Nephron progenitor cell (in vitro differentiated cells): ENCODE measurements at regions not wholly inside any gene's neighbourhood (a gene's known extent, or its start where the extent isn't known, plus 50 kb on each side); places are given as distances from the start of the nearest gene placed in this dataset.

Experiments used
- DNase-seq: peaks from one replicate; pipeline ENCODE4 v3.0.0; 2021
- H3K27ac Mint-ChIP-seq: 2 replicates; pipeline ENCODE4 v1.8.0; 2021; ENCODE audit warnings: mild to moderate bottlenecking, moderate library complexity, mixed read lengths
- H3K27me3 Mint-ChIP-seq: 2 replicates; pipeline ENCODE4 v1.8.0; 2021; ENCODE audit warnings: mild to moderate bottlenecking, low read depth, mixed read lengths; ENCODE audit not compliant: poor library complexity
- H3K36me3 Mint-ChIP-seq: 2 replicates; pipeline ENCODE4 v1.8.0; 2021; ENCODE audit warnings: low read depth, mixed read lengths
- H3K4me1 Mint-ChIP-seq: 2 replicates; pipeline ENCODE4 v1.8.0; 2021; ENCODE audit warnings: mixed read lengths
- H3K4me3 Mint-ChIP-seq: 2 replicates; pipeline ENCODE4 v1.8.0; 2021; ENCODE audit warnings: mild to moderate bottlenecking, moderate library complexity, mixed read lengths
- H3K9me3 Mint-ChIP-seq: 2 replicates; pipeline ENCODE4 v1.8.0; 2021; ENCODE audit warnings: mild to moderate bottlenecking, moderate library complexity, mixed read lengths
- TF ChIP-seq, protein P1 (sequence below): fragments of 200-600 bp; sonication (generic); IDR thresholded peaks from 2 replicates; pipeline ENCODE4 v1.5.0; 2021; ENCODE audit warnings: antibody characterized with exemption

DNA sequence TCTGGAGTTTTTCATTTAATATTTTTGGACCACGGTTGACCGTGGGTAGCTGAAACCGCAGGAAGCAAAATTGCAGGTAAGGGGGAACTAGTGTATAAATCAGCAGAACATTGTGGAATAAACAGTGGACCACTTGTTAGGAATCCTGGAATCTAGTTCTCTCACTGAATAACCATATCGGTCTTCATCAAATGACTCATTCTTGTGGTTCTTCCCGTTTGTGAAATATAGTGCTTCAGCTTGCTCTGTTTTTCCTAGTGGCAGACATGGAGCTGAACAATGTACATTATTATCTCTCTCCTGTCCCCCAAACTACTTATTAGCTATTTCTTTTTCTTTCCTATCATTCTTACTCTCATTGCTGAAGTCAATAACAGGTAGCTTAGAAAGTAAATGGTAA lies 61.9 kb downstream of the HSPA13 start:
- Mint-ChIP-seq H3K4me3 (no peak overlapping the region), H3K4me1 (no peaks in the 10 kb centered on the region), H3K27ac (no peak overlapping the region), H3K36me3 (no peaks in the 10 kb centered on the region), H3K9me3 (no peaks in the 10 kb centered on the region), H3K27me3 (peaks cover 6% of the 10 kb centered on the region)
- DNase-seq, result no peak
- TF ChIP-seq, protein P1, sequence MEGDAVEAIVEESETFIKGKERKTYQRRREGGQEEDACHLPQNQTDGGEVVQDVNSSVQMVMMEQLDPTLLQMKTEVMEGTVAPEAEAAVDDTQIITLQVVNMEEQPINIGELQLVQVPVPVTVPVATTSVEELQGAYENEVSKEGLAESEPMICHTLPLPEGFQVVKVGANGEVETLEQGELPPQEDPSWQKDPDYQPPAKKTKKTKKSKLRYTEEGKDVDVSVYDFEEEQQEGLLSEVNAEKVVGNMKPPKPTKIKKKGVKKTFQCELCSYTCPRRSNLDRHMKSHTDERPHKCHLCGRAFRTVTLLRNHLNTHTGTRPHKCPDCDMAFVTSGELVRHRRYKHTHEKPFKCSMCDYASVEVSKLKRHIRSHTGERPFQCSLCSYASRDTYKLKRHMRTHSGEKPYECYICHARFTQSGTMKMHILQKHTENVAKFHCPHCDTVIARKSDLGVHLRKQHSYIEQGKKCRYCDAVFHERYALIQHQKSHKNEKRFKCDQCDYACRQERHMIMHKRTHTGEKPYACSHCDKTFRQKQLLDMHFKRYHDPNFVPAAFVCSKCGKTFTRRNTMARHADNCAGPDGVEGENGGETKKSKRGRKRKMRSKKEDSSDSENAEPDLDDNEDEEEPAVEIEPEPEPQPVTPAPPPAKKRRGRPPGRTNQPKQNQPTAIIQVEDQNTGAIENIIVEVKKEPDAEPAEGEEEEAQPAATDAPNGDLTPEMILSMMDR, result no peak

DNA sequence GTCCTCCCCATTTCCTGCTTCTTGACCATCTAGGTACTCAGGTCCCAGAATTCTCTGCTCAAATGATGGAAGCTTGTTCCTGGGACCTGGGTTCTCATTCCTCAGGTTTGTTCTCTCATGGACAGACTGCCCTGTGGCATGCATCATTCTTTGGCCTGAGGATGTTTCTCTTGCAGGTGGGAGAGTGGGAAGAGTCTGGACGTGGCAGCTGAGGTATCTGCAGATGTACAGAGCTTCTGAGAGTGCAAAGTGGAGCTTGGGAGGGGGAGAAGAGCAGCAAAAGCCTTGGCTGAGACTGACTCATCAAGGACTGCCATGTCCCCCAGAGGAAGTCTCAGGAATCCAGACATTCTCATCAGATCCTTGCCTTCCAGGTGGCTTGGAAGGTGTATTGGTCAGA lies 63.1 kb downstream of the HSPA13 start:
- Mint-ChIP-seq H3K4me1 (no peaks in the 10 kb centered on the region), H3K27ac (no peak overlapping the region)

DNA sequence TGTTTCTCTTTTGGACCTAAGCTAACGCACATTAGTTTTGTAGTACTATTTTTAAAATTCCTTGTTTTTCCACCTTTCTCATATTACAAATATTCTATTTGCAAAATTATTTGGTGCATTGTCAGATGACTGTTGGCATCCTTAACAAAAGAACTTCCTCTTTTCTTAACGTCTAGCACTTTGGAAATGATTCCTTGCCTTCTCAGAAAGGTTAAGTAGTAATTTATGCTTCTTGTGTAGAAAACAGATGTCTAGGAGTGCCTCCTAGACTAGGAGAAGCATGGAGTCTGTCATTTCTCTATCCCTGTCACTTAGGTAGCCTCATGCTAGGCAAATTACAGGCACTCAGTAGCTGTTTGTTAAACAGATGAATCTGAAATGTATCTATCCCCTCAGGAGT lies 64.4 kb downstream of the HSPA13 start:
- no peaks in the 10 kb centered on the region for H3K9me3 Mint-ChIP-seq
- no peak overlapping the region for H3K4me3 Mint-ChIP-seq
- H3K27ac Mint-ChIP-seq, result no peak overlapping the region
- peaks cover 3% of the 10 kb centered on the region for H3K27me3 Mint-ChIP-seq
- H3K4me1 Mint-ChIP-seq, result no peaks in the 10 kb centered on the region
- DNase-seq, result no peak
- TF ChIP-seq, protein P1, result no peak
- H3K36me3 Mint-ChIP-seq, result no peaks in the 10 kb centered on the region

More for the DNA sequence above, 63.1 kb downstream of the HSPA13 start:
- TF ChIP-seq, protein P1, result no peak
- no peak for DNase-seq
- Mint-ChIP-seq H3K27me3 (peaks cover 6% of the 10 kb centered on the region), H3K36me3 (no peaks in the 10 kb centered on the region), H3K9me3 (no peaks in the 10 kb centered on the region), H3K4me3 (no peak overlapping the region)

DNA sequence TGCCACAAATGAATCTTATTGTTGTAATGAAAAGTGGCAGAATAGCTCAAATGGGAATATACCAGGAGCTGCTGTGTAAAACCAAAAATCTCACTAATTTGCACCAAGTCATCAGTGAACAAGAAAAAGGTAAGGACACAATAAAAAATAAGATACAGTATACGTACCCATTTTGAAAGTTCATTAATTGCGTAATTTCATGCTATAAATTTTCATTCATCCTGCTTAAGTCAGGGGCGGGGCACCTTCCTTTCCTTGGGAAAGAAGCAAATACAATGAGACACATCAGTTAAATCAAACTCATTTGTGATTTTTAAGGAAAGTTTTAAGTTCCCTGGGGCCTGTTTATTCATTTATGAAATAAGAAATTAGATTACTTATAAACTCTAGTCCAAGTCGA lies 65.4 kb downstream of the HSPA13 start:
- H3K27ac Mint-ChIP-seq, result no peak overlapping the region
- DNase-seq, result no peak
- no peak overlapping the region for H3K4me3 Mint-ChIP-seq
- no peaks in the 10 kb centered on the region for H3K4me1 Mint-ChIP-seq
- peaks cover 3% of the 10 kb centered on the region for H3K27me3 Mint-ChIP-seq
- TF ChIP-seq, protein P1, result no peak
- H3K36me3 Mint-ChIP-seq, result no peaks in the 10 kb centered on the region
- H3K9me3 Mint-ChIP-seq, result no peaks in the 10 kb centered on the region

DNA sequence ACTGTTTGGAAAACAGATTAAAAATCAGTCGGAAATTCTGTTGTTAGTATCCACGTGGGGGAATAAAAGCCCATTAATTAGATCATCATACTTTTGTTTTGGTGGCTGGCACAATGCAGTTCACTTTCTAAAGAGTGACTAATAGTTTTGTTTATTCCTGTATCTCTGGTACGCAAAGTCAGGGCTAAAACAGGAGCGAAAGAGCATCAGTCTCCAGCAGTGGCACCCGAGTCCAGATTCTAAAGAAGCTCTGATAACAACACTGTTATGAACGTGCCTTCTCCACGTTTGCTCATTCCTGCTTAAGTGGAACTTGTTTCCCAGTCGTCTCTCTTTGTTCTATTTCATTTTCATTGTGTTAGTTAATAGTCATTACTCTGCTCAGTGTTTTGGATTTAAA lies 69.6 kb downstream of the HSPA13 start:
- Mint-ChIP-seq H3K9me3 (no peaks in the 10 kb centered on the region), H3K36me3 (no peaks in the 10 kb centered on the region), H3K4me1 (no peaks in the 10 kb centered on the region), H3K27ac (no peak overlapping the region), H3K4me3 (no peak overlapping the region), H3K27me3 (peaks cover 3% of the 10 kb centered on the region)
- TF ChIP-seq, protein P1, result no peak
- no peak for DNase-seq

DNA sequence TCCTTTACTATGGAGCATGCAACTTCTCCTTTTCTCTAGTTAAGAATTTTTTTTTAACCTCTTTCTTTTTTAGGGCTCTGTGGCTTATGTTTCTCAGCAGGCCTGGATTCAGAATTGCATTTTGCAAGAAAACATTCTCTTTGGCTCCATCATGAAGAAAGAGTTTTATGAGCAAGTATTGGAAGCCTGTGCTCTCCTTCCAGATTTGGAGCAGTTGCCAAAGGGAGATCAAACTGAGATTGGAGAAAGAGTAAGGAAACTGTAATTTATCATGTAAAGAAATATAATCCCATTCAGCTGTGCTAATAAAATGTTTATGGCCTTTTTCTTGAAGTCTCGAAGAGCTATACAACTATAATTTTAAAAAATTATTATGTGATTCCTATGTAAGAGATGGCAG lies 70.1 kb downstream of the HSPA13 start:
- peaks cover 4% of the 10 kb centered on the region for H3K27me3 Mint-ChIP-seq
- no peak for DNase-seq
- no peaks in the 10 kb centered on the region for H3K36me3 Mint-ChIP-seq
- H3K4me1 Mint-ChIP-seq, result no peaks in the 10 kb centered on the region
- no peak overlapping the region for H3K27ac Mint-ChIP-seq
- TF ChIP-seq, protein P1, result no peak
- H3K4me3 Mint-ChIP-seq, result no peak overlapping the region
- H3K9me3 Mint-ChIP-seq, result no peaks in the 10 kb centered on the region
